ENCODE measurements at regions not wholly inside any gene's neighbourhood (a gene's known extent, or its start where the extent isn't known, plus 50 kb on each side); places are given as distances from the start of the nearest gene placed in this dataset.

DNA sequence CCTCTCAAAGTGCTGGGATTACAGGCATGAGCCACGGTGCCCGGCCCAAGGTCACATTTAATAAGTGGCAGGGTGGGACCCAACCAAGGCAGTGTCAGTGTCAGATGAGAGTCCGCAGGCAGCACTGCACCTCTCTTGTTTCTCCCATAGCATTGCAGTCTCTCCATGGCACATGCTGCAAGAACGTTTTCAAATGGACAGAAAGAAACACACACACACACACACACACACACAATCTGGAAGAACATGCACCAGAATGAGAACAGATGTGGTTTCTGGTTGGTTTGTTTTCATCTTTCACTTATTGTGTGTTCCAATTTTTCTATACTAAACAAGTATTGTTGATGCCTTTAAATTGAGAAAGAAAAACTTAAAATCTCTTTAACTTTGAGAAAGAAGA lies 126.5 kb downstream of the SYF2 start:
- DNase-seq (ENCODE audit: low read depth in 2 of 3, low spot score in 2 of 3): no peak

DNA sequence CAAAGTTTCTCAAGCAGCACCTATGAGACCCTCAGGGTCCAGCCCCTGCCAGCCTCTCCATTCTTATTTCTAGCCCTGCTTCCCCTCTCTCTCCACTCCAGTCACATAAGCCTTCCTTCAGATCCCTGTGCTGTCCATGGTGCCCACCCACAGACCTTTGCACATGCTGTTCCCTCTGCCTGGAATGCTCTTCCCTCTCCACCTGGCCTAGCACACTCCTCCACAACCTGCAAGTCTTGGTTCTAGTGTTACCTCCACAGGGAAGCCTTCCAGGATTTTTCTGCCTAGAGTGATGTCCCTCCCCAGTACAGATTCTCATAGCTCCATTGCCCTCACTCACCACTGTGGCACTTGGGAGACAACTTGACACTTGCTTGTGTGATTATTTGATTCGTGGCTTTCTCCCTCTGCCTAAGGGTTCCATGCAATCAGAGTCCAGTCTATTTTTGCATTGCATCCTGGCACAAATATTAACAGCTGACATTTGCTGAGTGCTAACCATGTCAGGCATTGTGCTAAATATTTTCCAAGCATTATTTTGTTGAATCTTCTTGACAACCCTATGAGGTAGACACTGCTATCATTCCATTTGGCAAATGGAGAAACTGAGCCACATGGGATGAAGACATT lies 127.3 kb downstream of the SYF2 start:
- no peak for DNase-seq (ENCODE audit: low read depth in 2 of 3, low spot score in 2 of 3)

DNA sequence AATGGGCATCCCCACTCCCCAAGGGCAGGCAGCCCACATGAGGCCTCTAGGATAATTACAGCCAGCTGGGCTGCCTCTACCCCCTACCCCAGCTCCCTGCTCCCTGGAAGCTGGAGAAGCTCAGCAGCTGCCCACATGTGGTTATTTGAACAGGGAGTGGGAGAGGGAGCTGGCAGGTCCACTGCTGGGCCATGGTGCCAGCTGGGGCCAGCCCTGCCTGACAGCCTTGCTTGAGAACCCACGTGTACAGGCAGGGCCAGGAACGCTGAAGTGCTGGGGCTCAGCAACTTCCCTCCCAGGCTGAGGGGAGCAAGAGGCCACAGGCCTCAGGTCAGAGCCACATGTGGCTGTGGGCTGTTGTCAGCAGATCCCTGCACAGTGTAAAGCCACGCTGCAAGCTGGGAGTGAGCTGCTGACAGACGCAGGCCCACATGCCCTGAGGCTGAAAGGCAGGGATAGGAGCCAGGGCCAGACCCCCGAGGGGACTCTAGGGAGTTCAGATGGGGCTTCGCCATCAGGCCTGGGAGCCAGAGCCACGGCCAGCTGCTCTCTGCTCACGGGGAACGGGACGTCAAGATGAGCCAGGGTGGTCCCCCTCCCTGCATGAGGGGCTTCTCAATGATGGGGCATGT lies 129.0 kb downstream of the SYF2 start:
- no peak for DNase-seq (ENCODE audit: low read depth in 2 of 3, low spot score in 2 of 3)

DNA sequence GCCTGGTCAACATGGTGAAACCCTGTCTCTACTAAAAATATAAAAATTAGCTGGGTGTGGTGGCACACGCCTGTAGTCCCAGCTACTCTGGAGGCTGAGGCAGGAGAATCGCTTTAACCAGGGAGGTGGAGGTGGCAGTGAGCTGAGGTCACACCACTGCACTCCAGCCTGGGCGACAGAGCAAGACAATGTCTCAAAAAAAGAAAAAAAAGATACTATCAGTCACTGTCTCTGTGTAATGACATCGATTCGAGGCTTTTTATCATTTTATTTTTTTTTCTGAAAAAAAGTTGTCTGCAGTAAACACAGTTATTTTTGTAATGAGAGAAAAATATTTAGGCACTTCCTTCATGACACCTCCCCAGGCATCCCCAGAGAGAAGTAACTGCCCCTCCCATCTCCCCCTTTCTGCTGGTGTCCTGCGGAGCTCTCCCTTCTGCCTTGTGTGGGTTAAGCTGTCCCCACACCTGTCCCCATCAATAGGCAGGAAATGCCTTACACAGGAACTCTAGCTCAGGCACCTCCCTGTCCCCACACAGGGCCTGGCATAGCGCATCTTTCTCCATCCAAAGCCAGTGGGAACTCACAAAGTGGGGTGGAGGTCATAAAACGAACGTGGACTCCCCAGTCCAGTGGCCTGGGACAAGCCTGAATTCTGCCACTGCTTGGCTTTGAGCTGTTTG lies 132.0 kb downstream of the SYF2 start:
- DNase-seq (ENCODE audit: low read depth in 2 of 3, low spot score in 2 of 3): no peak

DNA sequence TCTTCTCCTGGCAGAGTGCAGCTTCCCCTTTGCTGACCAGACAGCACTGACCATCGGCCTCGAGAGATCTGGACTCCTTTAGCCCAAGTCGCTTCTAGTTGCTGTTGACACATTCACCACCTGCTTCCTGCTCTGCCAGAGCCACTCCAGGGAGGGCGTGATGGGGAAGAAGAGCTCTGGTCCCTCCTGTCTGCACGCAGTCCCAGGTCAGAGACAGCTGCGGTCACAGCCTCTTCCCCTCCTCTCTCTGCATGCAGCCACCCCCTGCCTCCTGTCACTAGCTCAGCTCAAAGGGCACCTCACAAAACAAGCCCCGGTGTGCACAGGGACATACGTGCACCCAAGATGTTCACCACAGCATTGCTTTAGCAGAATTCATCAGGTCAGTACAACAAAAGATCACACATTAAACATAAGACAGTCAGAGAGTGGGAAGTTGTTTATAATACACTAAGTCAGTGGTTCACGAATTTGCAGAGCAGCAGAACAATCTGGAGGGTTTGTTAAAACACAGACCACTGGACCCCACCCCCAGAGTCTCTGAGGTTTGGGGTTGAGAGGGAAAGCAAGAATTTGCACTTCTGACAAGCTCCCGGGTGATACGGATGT lies 132.9 kb downstream of the SYF2 start:
- DNase-seq (ENCODE audit: low read depth in 2 of 3, low spot score in 2 of 3): no peak

DNA sequence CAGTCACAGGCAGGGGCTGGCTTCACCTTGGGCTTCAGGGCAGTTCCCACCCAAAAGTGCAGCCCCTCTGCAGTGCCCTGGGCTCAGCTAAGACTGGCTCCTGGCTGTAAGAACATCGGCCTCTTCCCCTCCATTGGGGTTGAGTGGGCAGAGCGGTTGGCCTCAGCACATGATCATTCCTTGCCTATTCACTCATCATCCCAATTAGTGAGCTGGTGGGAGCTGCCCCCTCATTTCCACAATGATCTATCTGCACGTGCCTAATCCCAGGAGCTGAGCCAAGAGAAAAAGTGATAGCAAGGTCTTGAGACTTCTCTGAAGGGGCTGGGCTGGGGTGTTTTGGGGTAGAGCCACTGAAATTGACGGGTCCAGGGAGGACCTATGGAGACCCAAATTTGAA lies 133.6 kb downstream of the SYF2 start:
- DNase-seq (ENCODE audit: low read depth in 2 of 3, low spot score in 2 of 3): no peak

DNA sequence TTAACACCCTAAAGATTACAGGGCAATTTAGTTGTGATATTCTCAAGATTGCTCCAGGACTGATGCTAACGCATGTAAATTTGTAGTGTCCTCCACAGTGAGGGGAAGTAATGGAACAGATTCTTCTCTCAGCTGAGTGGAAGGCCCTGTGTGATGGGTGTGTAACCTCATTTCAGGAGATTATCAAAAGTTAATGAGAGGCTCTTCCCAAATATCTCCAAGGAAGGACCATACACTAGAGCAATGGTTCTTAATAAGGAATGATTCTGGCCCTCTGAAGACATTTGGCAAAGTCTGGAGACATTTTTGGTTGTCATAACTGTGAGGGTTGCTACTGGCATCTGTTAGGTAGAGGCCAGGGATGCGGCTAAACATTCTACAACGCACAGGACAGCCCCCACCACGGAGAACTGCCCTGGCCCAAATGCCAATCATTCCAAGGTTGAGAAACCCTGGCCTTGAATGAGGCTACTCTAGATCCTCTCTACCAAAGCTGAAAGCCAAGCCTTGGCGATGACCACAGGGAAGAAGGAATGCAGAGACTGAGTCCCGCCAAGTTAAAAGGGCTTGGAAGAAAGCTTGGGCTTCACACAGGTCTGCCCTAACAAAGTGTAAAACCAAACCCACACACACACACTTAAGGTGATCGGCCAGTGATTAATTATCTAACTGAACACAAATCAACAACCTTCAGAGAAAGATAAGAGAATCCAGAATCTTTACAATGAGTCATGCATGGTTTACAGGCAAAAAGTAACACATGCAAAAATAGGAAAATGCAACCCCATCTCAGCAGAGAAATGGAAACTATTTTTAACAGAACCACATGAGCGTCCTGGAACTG lies 135.8 kb downstream of the SYF2 start:
- no peak for DNase-seq (ENCODE audit: low read depth in 2 of 3, low spot score in 2 of 3)

DNA sequence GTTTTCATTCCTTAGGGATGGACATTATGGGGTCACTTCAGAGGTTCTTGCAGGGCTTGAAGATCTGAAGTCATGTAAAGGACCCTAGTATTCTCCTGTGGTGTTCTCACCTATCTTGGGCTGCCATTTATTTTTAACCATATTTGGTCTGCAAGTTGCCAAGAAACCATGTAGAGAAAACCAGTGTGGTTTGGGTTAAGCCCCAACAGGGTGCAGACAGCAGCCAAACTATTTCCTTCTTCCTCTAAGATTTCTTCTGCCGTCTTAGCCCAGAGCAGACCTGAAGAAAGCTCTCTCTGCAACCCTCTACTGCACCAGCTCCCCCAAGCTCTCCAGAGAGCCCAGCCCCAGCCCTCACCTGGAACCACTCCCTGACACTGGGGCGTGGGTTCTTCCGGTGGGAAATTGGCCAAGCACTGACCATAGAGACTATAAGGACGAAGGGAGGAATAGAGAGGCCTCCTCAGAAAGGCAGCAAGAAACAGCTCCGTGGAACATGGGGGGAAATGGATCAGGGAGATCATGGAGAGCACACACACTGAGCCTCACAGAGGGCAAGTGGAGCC lies 136.6 kb downstream of the SYF2 start:
- no peak for DNase-seq (ENCODE audit: low read depth in 2 of 3, low spot score in 2 of 3)

DNA sequence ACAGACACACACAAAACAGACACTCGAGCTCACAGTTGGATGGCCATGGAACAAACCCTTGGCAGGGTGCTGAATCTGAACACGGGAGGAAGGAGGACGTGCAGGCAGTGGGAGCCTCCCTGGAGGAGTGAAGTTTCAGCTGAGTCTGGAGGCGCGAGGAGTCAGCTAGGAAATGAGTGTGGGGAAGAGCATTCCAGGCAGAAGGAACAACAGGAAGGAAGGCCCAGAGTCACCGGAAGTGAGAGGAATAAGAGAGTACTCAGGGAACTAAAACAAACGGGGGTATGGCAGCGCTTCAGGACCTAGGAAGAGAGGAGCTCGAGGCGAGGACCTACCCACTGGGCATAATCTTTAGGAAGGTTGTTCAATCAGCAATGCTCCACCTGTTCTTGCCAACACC lies 137.3 kb downstream of the SYF2 start:
- DNase-seq (ENCODE audit: low read depth in 2 of 3, low spot score in 2 of 3): no peak

DNA sequence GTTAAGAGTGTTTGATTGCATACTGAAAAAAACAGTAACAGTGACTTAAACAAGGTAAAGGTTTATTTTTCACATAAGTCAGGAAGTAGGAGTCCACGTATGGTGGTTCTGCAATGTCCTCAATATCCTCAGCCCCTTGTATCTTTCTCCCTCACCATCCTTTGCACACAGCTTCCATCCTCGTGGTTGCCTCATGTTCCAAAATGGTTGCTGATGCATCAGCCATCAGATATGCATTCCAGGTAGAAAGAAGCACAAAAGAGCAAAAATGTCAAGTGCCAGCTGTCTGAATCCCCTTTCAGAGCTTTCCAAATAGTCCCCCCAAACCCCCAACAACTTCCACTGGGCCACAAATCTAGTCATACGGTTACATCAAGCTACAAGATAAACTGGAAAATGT lies 138.1 kb downstream of the SYF2 start:
- no peak for DNase-seq (ENCODE audit: low read depth in 2 of 3, low spot score in 2 of 3)

DNA sequence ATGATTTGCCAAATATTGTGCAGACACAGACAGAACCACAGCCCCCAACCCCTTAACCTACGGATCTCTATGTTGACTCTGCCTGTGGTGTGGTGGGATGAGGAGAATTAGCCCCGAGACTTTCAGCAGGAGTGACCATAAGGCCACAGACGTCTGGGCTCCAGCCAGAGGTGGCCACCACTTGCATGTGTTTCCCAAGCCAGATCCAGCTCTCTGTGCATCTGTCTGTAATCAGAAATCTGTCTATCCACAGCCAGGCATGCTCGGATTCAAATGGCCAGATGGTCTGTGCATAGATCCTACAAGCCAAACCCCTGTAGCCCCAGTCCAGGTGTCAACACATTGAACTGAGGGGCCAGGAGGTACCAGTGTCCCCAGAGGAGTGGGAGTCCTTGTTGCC lies 140.6 kb downstream of the SYF2 start:
- no peak for DNase-seq (ENCODE audit: low read depth in 2 of 3, low spot score in 2 of 3)

DNA sequence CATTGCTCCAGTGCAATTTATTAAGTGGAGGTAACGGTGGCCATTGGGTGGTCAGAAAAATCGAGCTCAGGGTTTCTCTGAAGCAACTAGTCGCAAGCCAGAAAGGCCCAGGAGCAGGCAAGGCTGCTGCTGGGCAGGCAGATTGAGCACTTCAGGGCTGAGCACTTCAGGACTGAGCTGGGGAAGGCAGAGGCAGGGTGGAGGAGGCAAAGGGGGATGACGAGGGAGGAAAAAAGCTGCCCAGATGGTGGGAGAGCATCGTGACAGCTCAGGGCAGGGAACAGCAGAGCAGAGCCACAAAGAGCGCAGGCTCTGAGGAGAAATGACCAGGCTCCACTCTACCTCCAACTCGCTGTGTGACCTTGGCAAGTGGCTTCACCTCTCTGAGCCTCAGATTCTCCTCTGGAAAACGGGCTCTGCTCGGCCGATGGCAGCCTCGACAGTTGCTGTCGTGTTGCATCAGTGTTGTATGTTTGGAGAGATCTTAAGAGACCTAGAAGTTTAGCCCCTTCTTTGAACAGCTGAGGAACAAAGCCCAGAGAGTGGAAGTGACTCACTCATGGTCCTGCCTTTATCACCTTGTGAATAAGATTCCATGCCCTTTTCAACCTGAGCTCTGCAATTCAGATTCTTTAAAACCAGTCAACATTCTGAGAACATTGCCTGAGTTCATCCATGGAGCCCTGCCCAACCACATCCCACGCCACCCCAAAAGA lies 141.4 kb downstream of the SYF2 start:
- no peak for DNase-seq (ENCODE audit: low read depth in 2 of 3, low spot score in 2 of 3)

DNA sequence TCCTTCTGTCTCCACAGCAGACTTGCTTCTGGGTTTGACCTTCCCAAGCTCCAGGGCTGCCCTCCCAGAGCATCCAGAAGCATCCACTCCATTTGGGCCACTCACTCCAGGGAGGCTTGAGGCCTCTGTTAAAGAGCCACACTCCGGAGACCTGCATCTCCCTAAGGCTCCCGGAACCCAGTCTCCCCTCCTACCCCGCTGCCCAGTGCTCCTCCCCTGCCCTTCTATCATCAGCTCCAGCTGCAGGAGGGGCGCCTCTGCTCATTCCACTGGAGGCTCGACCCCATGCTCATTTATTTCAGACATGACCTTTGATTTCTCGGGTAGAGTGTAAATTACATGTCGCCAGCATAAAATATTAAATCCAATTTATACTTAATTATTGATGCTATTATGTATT lies 142.5 kb downstream of the SYF2 start:
- DNase-seq (ENCODE audit: low read depth in 2 of 3, low spot score in 2 of 3): no peak

DNA sequence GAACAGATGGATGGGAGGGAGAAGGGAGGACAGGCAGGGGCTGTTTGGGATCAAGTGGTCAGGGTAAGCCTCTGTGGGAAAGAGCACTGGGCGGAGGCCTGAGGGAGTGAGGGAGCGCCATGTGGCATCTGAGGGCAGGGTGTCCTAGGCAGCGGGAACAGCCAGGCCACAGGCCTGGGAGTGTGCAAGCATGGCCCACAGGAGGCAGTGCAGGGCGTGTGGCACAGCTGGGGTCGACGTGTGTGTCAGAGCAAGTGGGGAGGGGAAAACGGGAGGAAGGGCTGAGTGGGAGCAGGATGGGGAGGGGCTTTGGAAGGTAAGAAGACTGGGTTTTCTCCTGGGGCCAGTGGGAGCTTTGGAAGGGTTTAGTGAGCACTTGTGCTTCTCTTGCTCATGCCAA lies 143.4 kb downstream of the SYF2 start:
- DNase-seq (ENCODE audit: low read depth in 2 of 3, low spot score in 2 of 3): no peak

DNA sequence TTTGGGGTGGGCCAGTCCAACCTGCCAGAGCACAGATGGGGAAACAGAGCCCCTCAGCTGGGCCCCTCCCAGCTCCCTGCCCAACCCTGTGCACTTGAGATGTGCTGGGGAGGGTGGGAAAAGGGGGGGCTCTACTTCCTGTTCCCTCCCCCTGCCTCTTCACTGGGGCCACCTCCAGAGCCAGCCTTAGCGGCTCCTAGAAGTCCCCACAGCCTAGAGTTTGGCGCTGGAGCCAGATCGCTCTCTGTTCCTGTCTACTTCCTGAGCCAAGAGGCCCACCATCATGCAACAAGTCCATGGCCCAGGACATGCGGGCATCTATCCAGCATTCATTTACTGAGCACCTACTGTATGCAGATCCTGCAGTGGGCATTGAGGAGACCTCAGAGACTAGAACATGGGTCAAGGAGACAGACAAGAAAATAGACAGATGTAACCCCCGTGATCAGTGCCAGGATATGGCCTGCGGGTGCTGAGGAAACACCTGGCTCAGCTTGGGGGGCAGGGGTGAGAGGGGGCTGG lies 144.1 kb downstream of the SYF2 start:
- no peak for DNase-seq (ENCODE audit: low read depth in 2 of 3, low spot score in 2 of 3)

DNA sequence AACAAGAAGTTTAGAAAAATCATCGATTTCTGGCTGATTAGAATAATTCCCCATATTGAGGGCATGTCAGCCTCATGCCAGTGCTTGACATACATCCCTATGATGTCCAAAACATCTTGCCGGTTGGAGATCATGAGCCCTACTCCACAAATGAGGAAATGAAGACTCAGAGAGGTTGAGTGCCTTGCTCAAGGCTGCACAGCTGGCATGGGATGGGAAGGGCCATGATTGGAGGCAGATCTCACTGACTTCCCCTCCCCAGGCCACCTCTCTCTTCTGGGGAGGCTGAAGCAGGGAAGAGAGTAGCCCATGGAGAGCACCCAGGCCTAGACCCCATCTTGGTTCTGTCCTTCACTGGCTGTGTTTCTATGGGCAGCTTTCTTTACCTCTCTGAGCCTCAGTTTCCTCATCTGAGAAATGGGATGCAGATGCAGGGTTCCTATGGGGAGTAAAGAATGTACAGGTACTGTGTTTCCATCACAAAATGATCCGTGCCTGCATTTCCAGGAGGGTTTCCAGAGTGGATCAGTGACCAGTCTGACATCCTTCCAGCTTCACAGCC lies 145.7 kb downstream of the SYF2 start:
- DNase-seq (ENCODE audit: low read depth in 2 of 3, low spot score in 2 of 3): no peak

DNA sequence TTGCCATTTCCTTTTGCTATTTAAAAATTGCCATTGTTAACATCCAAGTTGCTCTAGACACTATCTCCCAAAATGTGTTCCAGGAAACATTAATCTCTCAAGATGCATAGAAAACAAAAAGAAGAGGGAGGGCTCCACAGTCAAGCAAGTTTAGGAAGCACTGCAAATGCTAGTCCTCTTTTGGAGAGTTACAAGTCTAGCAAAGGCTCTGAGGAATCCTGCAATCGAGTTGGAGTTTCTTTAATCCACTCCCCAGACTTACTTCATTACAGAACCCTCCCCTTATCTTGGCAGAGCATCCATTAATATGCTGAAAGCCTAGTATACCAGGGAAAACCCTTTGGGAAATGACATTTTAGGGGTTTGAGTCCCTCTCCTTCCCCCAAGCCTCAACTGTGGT lies 147.9 kb downstream of the SYF2 start:
- DNase-seq (ENCODE audit: low read depth in 2 of 3, low spot score in 2 of 3): no peak

DNA sequence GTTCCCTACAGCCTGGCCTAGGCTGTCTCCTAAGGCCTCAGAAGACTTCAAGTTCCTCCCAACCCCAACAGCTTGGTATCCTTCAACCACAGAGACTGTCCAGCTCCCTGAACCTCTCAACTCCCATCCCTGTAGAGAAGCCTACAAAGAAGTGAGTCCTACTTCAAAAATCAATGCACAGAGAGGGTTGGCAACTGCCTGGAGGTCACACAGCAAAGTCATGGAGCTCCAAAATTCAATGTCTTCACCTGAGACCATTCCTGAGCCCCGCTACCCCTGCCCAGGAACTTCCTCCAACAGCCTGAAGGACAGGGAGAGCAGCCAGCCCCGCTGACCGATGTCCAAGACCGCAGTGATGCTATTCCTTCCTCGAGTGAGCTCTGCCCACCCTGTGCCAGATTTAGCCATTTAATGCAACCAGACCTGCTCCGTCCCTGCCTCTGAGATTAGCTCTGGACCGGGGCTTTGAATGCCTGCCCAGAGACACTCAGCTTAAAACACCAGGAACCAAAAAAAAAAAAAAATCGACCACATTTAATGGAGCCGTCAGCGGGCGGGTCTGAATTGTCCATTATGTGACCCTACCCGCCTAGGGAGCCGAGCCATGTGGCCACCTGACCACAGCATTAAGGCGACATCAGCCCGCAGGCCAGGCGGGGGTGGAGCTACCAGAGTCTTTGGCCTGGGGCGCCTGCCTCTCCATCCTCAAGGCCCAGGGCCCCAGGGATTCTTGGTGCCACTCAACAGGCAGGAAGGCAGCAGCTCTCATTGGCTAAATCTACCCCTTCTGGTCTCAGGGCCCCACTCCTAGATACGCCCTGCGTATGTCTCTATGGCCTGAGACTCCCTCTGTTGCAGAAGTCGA lies 148.6 kb downstream of the SYF2 start:
- no peak for DNase-seq (ENCODE audit: low read depth in 2 of 3, low spot score in 2 of 3)

DNA sequence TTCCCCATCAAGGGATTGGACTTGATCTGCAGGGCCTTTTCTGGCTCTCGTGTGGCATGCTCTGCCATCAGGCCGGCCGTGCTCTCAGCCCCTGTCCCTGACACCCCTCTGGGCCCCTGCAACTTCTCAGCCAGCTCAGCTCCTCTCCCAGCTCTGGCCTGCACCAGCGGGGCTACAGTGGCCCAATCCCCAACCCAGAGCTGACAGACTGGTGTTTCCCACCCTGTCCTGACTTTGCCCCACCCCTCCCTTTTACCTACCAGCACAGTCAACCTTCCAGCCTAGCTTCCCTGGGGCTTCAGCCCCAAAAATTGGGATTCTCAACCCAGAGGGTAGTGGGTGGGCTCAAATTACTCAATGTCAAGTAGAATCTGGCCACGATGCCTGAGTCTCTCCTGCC lies 149.3 kb downstream of the SYF2 start:
- no peak for DNase-seq (ENCODE audit: low read depth in 2 of 3, low spot score in 2 of 3)
